ENCODE measurements at regions not wholly inside any gene's neighbourhood (a gene's known extent, or its start where the extent isn't known, plus 50 kb on each side); places are given as distances from the start of the nearest gene placed in this dataset.

DNA sequence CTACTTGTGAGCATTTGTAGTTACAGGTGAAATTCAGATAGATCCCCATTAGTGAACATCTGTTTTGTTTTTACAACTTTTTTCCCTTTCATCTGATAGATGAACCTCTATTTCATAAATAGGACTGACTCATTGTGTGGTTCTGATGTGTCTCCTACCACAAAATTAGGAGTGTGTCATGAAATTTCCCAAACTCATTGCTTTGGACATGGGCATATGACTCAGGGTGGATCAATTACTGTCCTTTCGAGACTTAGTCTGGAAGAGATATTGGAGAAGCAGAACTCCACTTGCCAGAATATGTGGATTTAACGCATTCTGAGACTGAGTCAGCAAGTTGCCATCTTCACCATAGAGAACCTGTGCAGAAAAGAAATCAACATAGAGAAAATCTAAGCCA lies 53.5 kb upstream of the PCDH10 start:
- no peak for DNase-seq

DNA sequence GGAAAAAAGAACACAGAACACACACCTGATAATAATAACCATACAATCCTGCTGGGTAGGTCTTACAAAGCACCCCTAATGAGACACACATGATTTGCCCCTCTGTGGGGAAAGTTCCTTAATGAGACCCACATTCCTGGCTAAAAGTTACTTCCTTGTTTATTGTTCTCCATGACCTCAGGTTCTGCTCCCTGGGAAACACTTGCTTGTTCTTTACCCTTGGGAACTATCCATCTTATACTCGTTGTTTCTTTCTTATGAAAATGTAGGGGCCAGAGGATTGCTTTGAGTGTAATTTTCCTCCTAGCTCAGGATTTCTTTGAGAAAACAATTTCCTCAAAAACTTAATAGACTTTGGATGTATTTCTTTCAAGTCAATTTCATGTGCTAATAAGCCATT lies 52.1 kb upstream of the PCDH10 start:
- no peak for DNase-seq
